GM23338 (cell line): ENCODE measurements at regions not wholly inside any gene's neighbourhood (a gene's known extent, or its start where the extent isn't known, plus 50 kb on each side); places are given as distances from the start of the nearest gene placed in this dataset.
"Not testable (repeated sequence)": the region's sequence is repeated elsewhere in the genome, so short reads cannot be mapped to it uniquely, and the experiment has no call there.

ENCODE experiments used
- CTCF ChIP-seq, 2 experiments: fragments of 200-600 bp in 1 of 2; sonication (generic) in 1 of 2; conservative IDR thresholded peaks; 2 replicates each; pipeline versions ENCODE4 v1.5.1 to v1.6.1; 2016 to 2017; ENCODE audit warnings: antibody characterized with exemption in 2 of 2, low read depth in 2 of 2, mild to moderate bottlenecking in 2 of 2, moderate library complexity in 1 of 2
- EZH2 ChIP-seq: fragments of 200-600 bp; sonication (generic); IDR thresholded peaks from one replicate; pipeline ENCODE4 v1.8.0; 2017; ENCODE audit warnings: antibody characterized with exemption, mild to moderate bottlenecking, low read depth; ENCODE audit not compliant: unreplicated experiment
- REST ChIP-seq: IDR thresholded peaks from one replicate; pipeline ENCODE4 v1.6.1; 2018; ENCODE audit warnings: antibody characterized with exemption; ENCODE audit not compliant: unreplicated experiment

GRCh38 chr11:44482338-44482737, 83.1 kb upstream of the CD82 start:
- TF ChIP-seq CTCF (conservative IDR thresholded peaks at IDR 0.05; ENCODE audit: low read depth in 2 of 2); REST; EZH2: not testable (repeated sequence)
